CD14-positive monocyte (primary cell): ENCODE measurements at regions not wholly inside any gene's neighbourhood (a gene's known extent, or its start where the extent isn't known, plus 50 kb on each side); places are given as distances from the start of the nearest gene placed in this dataset.
A peak's percentile ranks its signal among the peaks of the same experiment; 100 is the strongest.

ENCODE experiments used
- DNase-seq, 3 donors: peaks; one replicate each; pipeline ENCODE4 v3.0.0-alpha.2; 2011 to 2022
- H2AFZ ChIP-seq: 2 replicates; pipeline ENCODE4 v1.6.0; 2012; ENCODE audit warnings: mild to moderate bottlenecking, low read depth, low read length, inconsistent platforms; ENCODE audit not compliant: insufficient read depth, poor library complexity, severe bottlenecking
- H3K27ac ChIP-seq, 2 donors: 1 replicate in 1 of 2; 2 replicates in 1 of 2; pipeline ENCODE4 v1.5.1; 2012 to 2013; ENCODE audit warnings: low read length in 2 of 2, control low read depth in 1 of 2, inconsistent platforms in 1 of 2, low read depth in 1 of 2, mild to moderate bottlenecking in 1 of 2
- H3K27me3 ChIP-seq, 2 donors: one replicate each; pipeline versions ENCODE4 v1.6.0 to v1.6.1; 2011 to 2013; ENCODE audit warnings: low read length in 2 of 2; ENCODE audit not compliant: control insufficient read depth in 2 of 2, insufficient read depth in 2 of 2
- H3K36me3 ChIP-seq, 2 donors: replicated peaks in 1 of 2; 1 replicate in 1 of 2; 2 replicates in 1 of 2; pipeline versions ENCODE4 v1.5.1 to v1.6.1; 2012 to 2013; ENCODE audit warnings: low read length in 2 of 2, control low read depth in 1 of 2, inconsistent platforms in 1 of 2, mild to moderate bottlenecking in 1 of 2; ENCODE audit not compliant: insufficient read depth in 2 of 2, control insufficient read depth in 1 of 2
- H3K4me1 ChIP-seq, 2 donors: 1 replicate in 1 of 2; 2 replicates in 1 of 2; pipeline versions ENCODE4 v1.5.1 to v1.6.1; 2012 to 2013; ENCODE audit warnings: low read length in 2 of 2, control low read depth in 1 of 2, inconsistent platforms in 1 of 2, mild to moderate bottlenecking in 1 of 2, moderate library complexity in 1 of 2; ENCODE audit not compliant: insufficient read depth in 2 of 2, control insufficient read depth in 1 of 2
- H3K4me2 ChIP-seq: replicated peaks from 2 replicates; pipeline ENCODE3; 2012; ENCODE audit warnings: low read length, moderate library complexity, mild to moderate bottlenecking; ENCODE audit not compliant: poor library complexity, severe bottlenecking; ENCODE audit errors: extremely low read depth
- H3K4me3 ChIP-seq, 3 experiments: fragments of 200-600 bp in 1 of 3; sonication (generic) in 1 of 3; replicated peaks in 1 of 3; 1 replicate in 2 of 3; 2 replicates in 1 of 3; pipeline ENCODE4 v1.5.1; 2011 to 2013; ENCODE audit warnings: low read length in 3 of 3, mild to moderate bottlenecking in 3 of 3, control low read depth in 2 of 3, low read depth in 2 of 3, inconsistent platforms in 1 of 3, moderate library complexity in 1 of 3
- H3K79me2 ChIP-seq: 2 replicates; pipeline ENCODE4 v1.6.0; 2012; ENCODE audit warnings: mild to moderate bottlenecking, control low read depth, inconsistent platforms, low read length, moderate library complexity; ENCODE audit not compliant: insufficient read depth
- H3K9ac ChIP-seq: 2 replicates; pipeline ENCODE4 v1.6.0; 2017; ENCODE audit warnings: low read length, mild to moderate bottlenecking; ENCODE audit not compliant: insufficient read depth, poor library complexity, severe bottlenecking
- H3K9me3 ChIP-seq, 2 donors: replicated peaks in 1 of 2; 1 replicate in 1 of 2; 2 replicates in 1 of 2; pipeline versions ENCODE4 v1.5.1 to v1.6.1; 2012 to 2013; ENCODE audit warnings: low read length in 2 of 2, control low read depth in 1 of 2; ENCODE audit not compliant: control insufficient read depth in 1 of 2, insufficient read depth in 1 of 2
- H4K20me1 ChIP-seq: 2 replicates; pipeline ENCODE4 v1.6.0; 2012; ENCODE audit warnings: mild to moderate bottlenecking, low read length, control low read depth, moderate library complexity; ENCODE audit not compliant: insufficient read depth
- H3K27ac Mint-ChIP-seq, 7 donors: one replicate each; pipeline ENCODE4 v1.8.0; 2020; ENCODE audit warnings: mild to moderate bottlenecking in 7 of 7, mixed read lengths in 7 of 7, moderate library complexity in 6 of 7, inconsistent platforms in 2 of 7
- H3K27me3 Mint-ChIP-seq, 3 donors: one replicate each; pipeline ENCODE4 v1.8.0; 2021 to 2022; ENCODE audit warnings: low read depth in 3 of 3, mild to moderate bottlenecking in 3 of 3, mixed read lengths in 3 of 3, moderate library complexity in 3 of 3, inconsistent platforms in 1 of 3
- H3K36me3 Mint-ChIP-seq, 2 donors: one replicate each; pipeline ENCODE4 v1.8.0; 2020; ENCODE audit warnings: mixed read lengths in 2 of 2, inconsistent platforms in 1 of 2, mild to moderate bottlenecking in 1 of 2
- H3K4me1 Mint-ChIP-seq: one replicate; pipeline ENCODE4 v1.8.0; 2020; ENCODE audit warnings: mild to moderate bottlenecking, mixed read lengths
- H3K4me3 Mint-ChIP-seq, 2 donors: one replicate each; pipeline ENCODE4 v1.8.0; 2020; ENCODE audit warnings: mild to moderate bottlenecking in 2 of 2, mixed read lengths in 2 of 2, moderate library complexity in 1 of 2
- H3K9me3 Mint-ChIP-seq, 7 donors: one replicate each; pipeline ENCODE4 v1.8.0; 2020 to 2022; ENCODE audit warnings: mixed read lengths in 7 of 7, mild to moderate bottlenecking in 6 of 7, moderate library complexity in 6 of 7, inconsistent platforms in 2 of 7
- WGBS: methylation state at CpG from one replicate; pipeline ENCODE4 v1.1.5; 2013; ENCODE audit warnings: missing lambda C conversion rate; ENCODE audit not compliant: insufficient coverage; 5-methylcytosine and 5-hydroxymethylcytosine counted together
- intact Hi-C, 2 donors: fragments of 100-400 bp; cut with micrococcal nuclease; formaldehyde crosslinking; loops; one replicate each; pipeline versions ENCODE4 v1.15.0 to v1.15.1; 2023
- TF ChIP-seq, protein P1 (sequence below): fragments of 200-600 bp; IDR thresholded peaks from one replicate; pipeline ENCODE4 v1.8.0; 2022; ENCODE audit warnings: antibody characterized with exemption, mild to moderate bottlenecking

- no peak overlapping the region for H3K4me2 ChIP-seq
- Mint-ChIP-seq H3K36me3 (peaks cover 19 to 27% of the 10 kb centered on the region in 2 donors), H3K27me3 (no peaks in the 10 kb centered on the region), H3K27ac (no peak overlapping the region), H3K4me1 (peaks cover 2% of the 10 kb centered on the region), H3K9me3 (peaks cover 0 to 4% (median 0%) of the 10 kb centered on the region in 7 donors), H3K4me3 (no peak overlapping the region)
- H3K27me3 ChIP-seq = no peaks in the 10 kb centered on the region
- no peak for DNase-seq
- H2AFZ ChIP-seq = no peak overlapping the region
- intact Hi-C loops = no loop called here
- peaks cover 41% of the 10 kb centered on the region for H4K20me1 ChIP-seq
- H3K36me3 ChIP-seq = peaks cover 0 to 9% of the 10 kb centered on the region in 2 donors
- no peaks in the 10 kb centered on the region for H3K9me3 ChIP-seq
- WGBS = no CpG with 5 or more reads among the region's 1 CpG
- TF ChIP-seq, protein P1, sequence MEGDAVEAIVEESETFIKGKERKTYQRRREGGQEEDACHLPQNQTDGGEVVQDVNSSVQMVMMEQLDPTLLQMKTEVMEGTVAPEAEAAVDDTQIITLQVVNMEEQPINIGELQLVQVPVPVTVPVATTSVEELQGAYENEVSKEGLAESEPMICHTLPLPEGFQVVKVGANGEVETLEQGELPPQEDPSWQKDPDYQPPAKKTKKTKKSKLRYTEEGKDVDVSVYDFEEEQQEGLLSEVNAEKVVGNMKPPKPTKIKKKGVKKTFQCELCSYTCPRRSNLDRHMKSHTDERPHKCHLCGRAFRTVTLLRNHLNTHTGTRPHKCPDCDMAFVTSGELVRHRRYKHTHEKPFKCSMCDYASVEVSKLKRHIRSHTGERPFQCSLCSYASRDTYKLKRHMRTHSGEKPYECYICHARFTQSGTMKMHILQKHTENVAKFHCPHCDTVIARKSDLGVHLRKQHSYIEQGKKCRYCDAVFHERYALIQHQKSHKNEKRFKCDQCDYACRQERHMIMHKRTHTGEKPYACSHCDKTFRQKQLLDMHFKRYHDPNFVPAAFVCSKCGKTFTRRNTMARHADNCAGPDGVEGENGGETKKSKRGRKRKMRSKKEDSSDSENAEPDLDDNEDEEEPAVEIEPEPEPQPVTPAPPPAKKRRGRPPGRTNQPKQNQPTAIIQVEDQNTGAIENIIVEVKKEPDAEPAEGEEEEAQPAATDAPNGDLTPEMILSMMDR = no peak
- no peak overlapping the region for H3K4me3 ChIP-seq
- H3K9ac ChIP-seq = no peak overlapping the region
- no peaks in the 10 kb centered on the region for H3K79me2 ChIP-seq
- H3K27ac ChIP-seq = no peak overlapping the region
- H3K4me1 ChIP-seq = no peaks in the 10 kb centered on the region
Observed at GRCh38 chr4:141439223-141439622, 197.2 kb upstream of the IL15 start.

- Histone ChIP-seq H3K4me2 (no peak overlapping the region), H2AFZ (no peak overlapping the region), H3K9ac (no peak overlapping the region), H3K9me3 (no peaks in the 10 kb centered on the region), H3K36me3 (no peaks in the 10 kb centered on the region), H4K20me1 (peaks cover 8% of the 10 kb centered on the region), H3K27ac (no peak overlapping the region), H3K27me3 (no peaks in the 10 kb centered on the region), H3K4me3 (no peak overlapping the region), H3K79me2 (no peaks in the 10 kb centered on the region), H3K4me1 (no peaks in the 10 kb centered on the region)
- TF ChIP-seq, protein P1 = no peak
- Mint-ChIP-seq H3K27ac (peak overlapping the region in 2 of 7 donors; percentile 16 to 36), H3K36me3 (no peaks in the 10 kb centered on the region), H3K4me1 (peaks cover 2% of the 10 kb centered on the region), H3K4me3 (no peak overlapping the region), H3K27me3 (peaks cover 0 to 4% (median 2%) of the 10 kb centered on the region in 3 donors), H3K9me3 (peaks cover 0 to 6% (median 3%) of the 10 kb centered on the region in 7 donors)
- intact Hi-C loops = no loop called here
- 100% methylated on average over 1 of the region's 1 CpG for WGBS
- DNase-seq = no peak
Observed at GRCh38 chr4:141447761-141448160, 188.6 kb upstream of the IL15 start.
